ENCODE measurements at regions not wholly inside any gene's neighbourhood (a gene's known extent, or its start where the extent isn't known, plus 50 kb on each side); places are given as distances from the start of the nearest gene placed in this dataset.

- TF ChIP-seq CEBPB (IDR thresholded peaks at IDR 0.05; ENCODE audit: borderline replicate concordance in 1 of 2, low read depth in 2 of 2, low read length in 2 of 2) (no peak), HCFC1 (IDR thresholded peaks at IDR 0.05; ENCODE audit: low read length) (no peak), MYC (IDR thresholded peaks at IDR 0.05; ENCODE audit: insufficient read depth, insufficient read length, insufficient replicate concordance, low read length, severe bottlenecking) (no peak), ZSCAN29 (IDR thresholded peaks at IDR 0.05) (no peak), MXI1 (IDR thresholded peaks at IDR 0.05; ENCODE audit: low read depth, low read length) (no peak), JUND (IDR thresholded peaks at IDR 0.05; ENCODE audit: low read depth, low read length) (no peak), TCF3 (IDR thresholded peaks at IDR 0.05; ENCODE audit: borderline replicate concordance, insufficient read depth, low read depth, low read length) (no peak), MTA3 (IDR thresholded peaks at IDR 0.05; ENCODE audit: borderline replicate concordance, low read length) (no peak), KDM1A (IDR thresholded peaks at IDR 0.05; ENCODE audit: borderline replicate concordance) (no peak)
- TF ChIP-seq, protein P1, sequence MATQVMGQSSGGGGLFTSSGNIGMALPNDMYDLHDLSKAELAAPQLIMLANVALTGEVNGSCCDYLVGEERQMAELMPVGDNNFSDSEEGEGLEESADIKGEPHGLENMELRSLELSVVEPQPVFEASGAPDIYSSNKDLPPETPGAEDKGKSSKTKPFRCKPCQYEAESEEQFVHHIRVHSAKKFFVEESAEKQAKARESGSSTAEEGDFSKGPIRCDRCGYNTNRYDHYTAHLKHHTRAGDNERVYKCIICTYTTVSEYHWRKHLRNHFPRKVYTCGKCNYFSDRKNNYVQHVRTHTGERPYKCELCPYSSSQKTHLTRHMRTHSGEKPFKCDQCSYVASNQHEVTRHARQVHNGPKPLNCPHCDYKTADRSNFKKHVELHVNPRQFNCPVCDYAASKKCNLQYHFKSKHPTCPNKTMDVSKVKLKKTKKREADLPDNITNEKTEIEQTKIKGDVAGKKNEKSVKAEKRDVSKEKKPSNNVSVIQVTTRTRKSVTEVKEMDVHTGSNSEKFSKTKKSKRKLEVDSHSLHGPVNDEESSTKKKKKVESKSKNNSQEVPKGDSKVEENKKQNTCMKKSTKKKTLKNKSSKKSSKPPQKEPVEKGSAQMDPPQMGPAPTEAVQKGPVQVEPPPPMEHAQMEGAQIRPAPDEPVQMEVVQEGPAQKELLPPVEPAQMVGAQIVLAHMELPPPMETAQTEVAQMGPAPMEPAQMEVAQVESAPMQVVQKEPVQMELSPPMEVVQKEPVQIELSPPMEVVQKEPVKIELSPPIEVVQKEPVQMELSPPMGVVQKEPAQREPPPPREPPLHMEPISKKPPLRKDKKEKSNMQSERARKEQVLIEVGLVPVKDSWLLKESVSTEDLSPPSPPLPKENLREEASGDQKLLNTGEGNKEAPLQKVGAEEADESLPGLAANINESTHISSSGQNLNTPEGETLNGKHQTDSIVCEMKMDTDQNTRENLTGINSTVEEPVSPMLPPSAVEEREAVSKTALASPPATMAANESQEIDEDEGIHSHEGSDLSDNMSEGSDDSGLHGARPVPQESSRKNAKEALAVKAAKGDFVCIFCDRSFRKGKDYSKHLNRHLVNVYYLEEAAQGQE (IDR thresholded peaks at IDR 0.05; ENCODE audit: low read depth, low read length), result no peak
Observed at GRCh38 chr16:82263521-82264143, 93.6 kb upstream of the MPHOSPH6 start.

Data from GM12878 (cell line).